ENCODE measurements at regions not wholly inside any gene's neighbourhood (a gene's known extent, or its start where the extent isn't known, plus 50 kb on each side); places are given as distances from the start of the nearest gene placed in this dataset.

DNA sequence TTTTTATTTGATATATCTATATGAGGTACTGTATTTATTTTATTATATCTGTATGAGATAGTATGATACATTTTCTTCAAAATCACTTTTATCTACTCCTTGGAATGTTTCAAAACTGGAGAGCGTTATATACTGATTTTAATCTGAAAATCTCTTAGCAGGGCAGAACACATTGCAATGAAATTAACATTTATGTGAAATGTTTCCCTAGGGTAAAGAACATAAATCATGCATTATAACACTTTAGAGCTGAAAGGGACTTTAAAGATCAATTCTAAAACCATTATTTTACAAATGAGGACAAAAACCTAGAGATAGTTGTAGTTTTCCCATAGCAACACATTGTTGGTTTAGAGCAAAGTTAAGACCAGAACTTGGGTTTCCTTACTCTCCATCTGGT, 153.7 kb downstream of the ATOH1 start:
- TF ChIP-seq EZH2phosphoT487 (IDR thresholded peaks at IDR 0.05; ENCODE audit: insufficient read depth, low read depth) (no peak), EZH2 (IDR thresholded peaks at IDR 0.05; ENCODE audit: insufficient read depth, poor library complexity, severe bottlenecking) (no peak)

Measured in GM23248 (cell line).